H1 (cell line): ENCODE measurements at regions not wholly inside any gene's neighbourhood (a gene's known extent, or its start where the extent isn't known, plus 50 kb on each side); places are given as distances from the start of the nearest gene placed in this dataset.

Source experiments
- ASH2L ChIP-seq: fragments of 200-600, 300-600 bp; sonication (generic); IDR thresholded peaks from one replicate; pipeline ENCODE4 v1.7.1; 2017; ENCODE audit warnings: low read length
- ATF2 ChIP-seq: IDR thresholded peaks from 2 replicates; pipeline ENCODE4 v1.6.1; 2012; ENCODE audit warnings: low read length, inconsistent platforms
- CHD7 ChIP-seq: fragments of 300-600 bp; sonication (generic); IDR thresholded peaks from 2 replicates; pipeline ENCODE4 v1.7.1; 2012; ENCODE audit warnings: low read length, moderate library complexity, mild to moderate bottlenecking, inconsistent platforms; ENCODE audit not compliant: insufficient replicate concordance
- EGR1 ChIP-seq: IDR thresholded peaks from 2 replicates; pipeline ENCODE4 v1.6.1; 2011; ENCODE audit warnings: low read depth, low read length, borderline replicate concordance
- GTF2F1 ChIP-seq: IDR thresholded peaks from 2 replicates; pipeline ENCODE4 v1.6.1; 2012; ENCODE audit warnings: low read depth, low read length, improper control_type of control experiment, borderline replicate concordance
- KDM1A ChIP-seq: fragments of 200-600, 300-600 bp; sonication (generic); IDR thresholded peaks from 2 replicates; pipeline ENCODE4 v1.7.1; 2016; ENCODE audit warnings: mild to moderate bottlenecking, low read length, borderline replicate concordance
- MAFK ChIP-seq: IDR thresholded peaks from 2 replicates; pipeline ENCODE4 v1.6.1; 2012; ENCODE audit warnings: low read depth, mild to moderate bottlenecking, improper control_type of control experiment, low read length
- RNF2 ChIP-seq: fragments of 200-900, 300-1000 bp; sonication (generic); IDR thresholded peaks from 2 replicates; pipeline ENCODE4 v1.7.1; 2016; ENCODE audit warnings: borderline replicate concordance, low read depth, mild to moderate bottlenecking, antibody characterized with exemption, low read length; ENCODE audit not compliant: poor library complexity, severe bottlenecking; ENCODE audit errors: missing control alignments
- SP4 ChIP-seq: IDR thresholded peaks from 2 replicates; pipeline ENCODE4 v1.6.1; 2012; ENCODE audit warnings: low read length, inconsistent platforms
- TCF12 ChIP-seq: IDR thresholded peaks from 2 replicates; pipeline ENCODE4 v1.6.1; 2011; ENCODE audit warnings: low read depth, mild to moderate bottlenecking, low read length

GRCh38 chr9:82088591-82088990 lies 100.0 kb downstream of the SPATA31D1 start (continued):
- TF ChIP-seq CHD7 (no peak), TCF12 (no peak), EGR1 (no peak), RNF2 (no peak), KDM1A (no peak), SP4 (no peak), ATF2 (no peak), ASH2L (no peak), GTF2F1 (no peak), MAFK (no peak)
